NCI-H2029 treated with DMSO at 0.1 percent for 48 hours (cell line): ENCODE measurements at regions not wholly inside any gene's neighbourhood (a gene's known extent, or its start where the extent isn't known, plus 50 kb on each side); places are given as distances from the start of the nearest gene placed in this dataset.

Source experiments
- DNase-seq: peaks from one replicate; lab custom pipeline; 2025; lab: John Stamatoyannopoulos, UW

DNA sequence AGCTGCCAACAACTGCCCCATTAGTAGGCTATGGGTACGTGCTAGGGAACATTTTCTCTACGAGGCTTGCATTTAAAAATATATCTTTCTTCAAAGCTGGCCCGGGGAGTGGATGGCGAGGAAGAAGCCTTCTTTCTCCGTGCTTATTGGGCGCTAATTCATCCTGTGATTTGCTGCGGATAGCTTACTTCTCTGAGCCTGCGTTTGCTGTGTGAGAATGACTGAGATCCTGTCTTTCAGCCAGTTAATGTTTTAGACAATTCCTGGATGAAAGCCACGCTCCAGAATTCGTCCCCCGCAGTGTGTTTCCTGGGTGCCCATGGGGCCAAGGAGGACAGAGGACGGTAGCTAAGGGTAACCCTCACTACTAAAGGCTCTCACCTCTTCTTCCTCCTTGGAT lies 57.8 kb upstream of the TARBP1 start:
- no peak for DNase-seq

DNA sequence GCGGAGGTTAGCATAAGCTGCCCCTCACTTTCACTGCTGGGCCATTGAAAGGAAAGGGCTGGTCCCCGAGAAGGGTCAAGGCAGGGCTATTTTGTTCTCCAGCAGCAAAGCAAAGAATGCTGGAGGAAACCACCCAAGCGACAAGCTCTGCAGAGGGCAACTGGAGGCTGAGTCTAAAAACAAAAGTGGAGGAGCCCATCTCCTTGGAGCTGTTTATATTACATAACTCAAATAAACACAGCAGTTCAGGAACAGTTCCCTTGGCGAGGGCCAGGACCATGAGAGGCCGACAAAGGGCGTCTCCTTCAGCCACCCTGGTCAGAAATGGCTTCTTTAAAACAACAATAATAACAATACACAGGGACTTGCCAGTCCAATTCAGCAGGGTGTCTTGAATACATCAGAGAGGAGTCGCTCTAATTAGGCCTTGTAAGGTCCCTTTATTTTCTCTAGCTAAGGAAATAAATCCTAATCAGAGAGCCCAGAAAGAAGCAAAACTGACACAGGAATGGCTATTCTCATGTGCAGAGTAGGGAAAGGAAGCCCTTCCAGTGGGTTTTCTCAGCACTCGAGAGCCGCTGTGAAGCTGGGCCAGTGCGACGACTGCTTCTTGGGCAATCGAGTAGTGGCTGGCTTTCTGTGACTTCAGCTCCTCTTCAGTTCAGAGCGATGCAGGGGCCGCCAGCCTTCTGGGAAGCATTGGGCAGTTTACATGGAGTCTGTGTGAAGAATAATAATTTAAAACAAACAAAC lies 57.0 kb upstream of the TARBP1 start:
- no peak for DNase-seq

GRCh38 chr1:234535218-234535617 lies 56.2 kb upstream of the TARBP1 start:
- no peak for DNase-seq

- DNase-seq = no peak
These were observed 55.2 kb upstream of the TARBP1 start for GRCh38 chr1:234533975-234534876.

GRCh38 chr1:234533034-234533891 lies 54.3 kb upstream of the TARBP1 start:
- no peak for DNase-seq

GRCh38 chr1:234532503-234532922 lies 53.5 kb upstream of the TARBP1 start:
- DNase-seq = no peak

DNA sequence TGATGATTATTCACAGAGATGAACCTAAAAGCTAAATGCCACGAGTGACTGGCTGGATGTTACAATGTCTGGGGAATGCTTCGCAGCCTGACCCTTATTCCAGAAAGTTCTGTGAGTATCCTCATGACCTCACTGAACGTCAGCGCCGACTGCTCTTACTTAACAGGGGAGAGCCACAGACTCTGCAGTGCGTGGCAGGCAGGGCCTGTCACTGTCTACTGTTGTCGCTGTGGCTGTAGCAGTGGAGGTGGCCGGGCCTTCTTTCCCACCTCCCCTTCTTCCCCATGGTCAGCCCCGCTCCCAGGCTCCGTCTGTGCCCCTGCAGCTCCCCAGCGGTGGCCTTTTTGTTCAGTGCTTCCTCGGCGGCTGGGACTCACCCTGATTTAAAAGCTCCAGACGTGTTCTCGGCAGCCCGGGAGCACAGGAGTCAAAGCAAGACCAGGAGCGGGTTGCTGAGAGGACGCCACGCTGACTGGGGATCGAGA lies 52.2 kb upstream of the TARBP1 start:
- DNase-seq = no peak

- no peak for DNase-seq
These were observed 51.7 kb upstream of the TARBP1 start for GRCh38 chr1:234530672-234531071.

- DNase-seq = no peak
These were observed 50.9 kb upstream of the TARBP1 start for GRCh38 chr1:234529950-234530237.

DNA sequence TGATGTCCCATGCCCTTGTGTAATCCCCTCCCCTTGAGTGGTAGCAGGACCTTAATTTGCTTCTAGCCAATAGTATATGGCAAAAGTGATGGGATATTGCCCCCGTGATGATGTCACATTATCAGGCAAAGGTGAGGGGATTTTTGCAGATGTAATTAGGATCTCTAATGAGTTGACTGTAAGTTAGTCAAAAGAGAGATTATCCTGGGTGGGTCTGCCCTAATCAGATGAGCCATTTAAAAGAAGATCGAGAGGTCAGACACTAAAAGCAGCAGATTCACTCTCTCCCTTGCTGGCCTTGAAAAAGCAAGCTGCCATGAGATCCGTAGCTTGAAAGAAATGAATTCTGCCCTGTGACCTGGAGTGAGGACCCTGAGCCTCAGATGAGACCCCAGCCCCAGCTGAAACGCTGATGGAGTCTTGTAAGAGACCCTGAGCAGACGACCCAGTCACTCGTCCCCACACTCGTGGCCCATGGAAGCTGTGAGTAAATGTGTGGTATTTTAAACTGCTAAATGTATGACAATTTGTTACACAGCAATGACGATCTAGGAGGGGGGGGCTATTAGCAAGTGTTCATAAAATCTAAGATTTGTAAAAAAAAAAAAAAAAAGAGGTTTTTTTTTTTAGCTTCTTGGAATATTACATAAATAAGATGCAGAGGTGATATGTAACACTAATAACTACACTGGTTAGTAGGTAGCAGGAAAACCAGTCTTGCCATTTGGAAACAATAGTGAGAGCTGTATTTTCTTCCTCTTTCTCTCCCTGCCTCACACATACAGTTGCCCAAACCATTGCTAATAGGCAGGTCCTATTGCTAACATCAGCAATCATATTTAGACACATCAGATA lies 50.3 kb upstream of the TARBP1 start:
- no peak for DNase-seq
